Brain pericyte (primary cell): ENCODE measurements at regions not wholly inside any gene's neighbourhood (a gene's known extent, or its start where the extent isn't known, plus 50 kb on each side); places are given as distances from the start of the nearest gene placed in this dataset.
"Not testable (repeated sequence)": the region's sequence is repeated elsewhere in the genome, so short reads cannot be mapped to it uniquely, and the experiment has no call there.

Experiments
- DNase-seq: peaks from one replicate; pipeline ENCODE4 v3.0.0-alpha.2; 2012; ENCODE audit warnings: low read depth, low spot score

- DNase-seq: no peak
Measured at GRCh38 chr14:22255017-22255950, 333.7 kb downstream of the DAD1 start.

DNA sequence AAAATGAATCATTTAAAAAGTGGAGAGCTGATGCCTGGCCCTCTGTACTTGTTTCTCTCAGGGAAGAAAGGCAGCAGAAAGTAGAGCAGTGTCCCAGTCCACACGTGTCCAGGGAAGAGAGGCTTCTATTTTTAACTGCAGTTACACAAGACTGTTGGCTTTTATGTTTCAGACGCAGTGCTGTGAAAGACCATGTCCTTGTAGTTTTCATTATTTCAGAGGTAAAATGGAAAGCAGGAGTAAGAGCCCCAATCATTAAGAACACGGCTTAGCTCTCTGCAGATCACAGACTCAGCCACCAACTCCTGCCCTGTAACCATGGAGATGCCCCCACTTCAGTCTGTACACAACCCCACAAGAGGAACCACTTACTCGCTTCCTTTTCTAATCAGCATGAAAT, 336.3 kb downstream of the DAD1 start:
- no peak for DNase-seq

GRCh38 chr14:22251090-22251489, 337.9 kb downstream of the DAD1 start:
- no peak for DNase-seq

- no peak for DNase-seq
Measured at GRCh38 chr14:22249770-22250169, 339.3 kb downstream of the DAD1 start.

- no peak for DNase-seq
Measured at GRCh38 chr14:22243971-22244581, 344.9 kb downstream of the DAD1 start.

DNA sequence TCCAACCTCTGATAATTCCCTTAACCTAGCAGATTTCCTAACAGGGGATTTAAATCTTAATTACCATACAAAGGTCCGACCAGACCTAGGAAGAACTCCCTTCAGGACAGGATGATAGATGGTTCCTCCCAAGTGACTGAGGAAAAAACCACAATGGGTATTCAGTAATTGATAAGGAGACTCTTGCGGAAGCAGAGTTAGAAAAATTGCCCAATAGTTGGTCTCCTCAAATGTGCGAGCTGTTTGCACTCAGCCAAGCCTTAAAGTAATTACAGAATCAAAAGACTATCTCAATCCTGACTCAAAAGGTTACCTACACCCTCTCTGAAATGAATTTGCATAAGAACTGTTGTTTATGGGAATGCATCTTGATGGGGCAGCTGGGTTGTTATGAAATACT, 350.7 kb downstream of the DAD1 start:
- DNase-seq: not testable (repeated sequence)

DNA sequence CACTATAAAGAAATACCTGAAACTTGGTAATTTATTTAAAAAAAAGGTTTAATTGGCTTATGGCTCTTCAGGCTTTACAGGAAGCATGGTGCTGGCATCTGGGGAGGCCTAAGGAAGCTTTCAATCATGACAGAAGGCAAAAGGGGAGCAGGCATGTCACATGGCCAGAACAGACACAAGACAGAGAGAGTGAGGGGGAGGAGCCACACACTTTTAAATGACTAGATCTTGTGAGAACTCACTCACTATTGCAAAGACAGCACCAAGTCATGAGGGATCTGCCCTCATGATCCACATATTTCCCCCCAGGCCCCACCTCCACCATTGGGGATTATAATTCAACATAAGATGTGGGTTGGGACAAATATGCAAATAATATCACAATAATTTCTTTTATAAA, 355.6 kb downstream of the DAD1 start:
- no peak for DNase-seq

GRCh38 chr14:22232933-22233332, 356.1 kb downstream of the DAD1 start:
- DNase-seq: no peak

DNA sequence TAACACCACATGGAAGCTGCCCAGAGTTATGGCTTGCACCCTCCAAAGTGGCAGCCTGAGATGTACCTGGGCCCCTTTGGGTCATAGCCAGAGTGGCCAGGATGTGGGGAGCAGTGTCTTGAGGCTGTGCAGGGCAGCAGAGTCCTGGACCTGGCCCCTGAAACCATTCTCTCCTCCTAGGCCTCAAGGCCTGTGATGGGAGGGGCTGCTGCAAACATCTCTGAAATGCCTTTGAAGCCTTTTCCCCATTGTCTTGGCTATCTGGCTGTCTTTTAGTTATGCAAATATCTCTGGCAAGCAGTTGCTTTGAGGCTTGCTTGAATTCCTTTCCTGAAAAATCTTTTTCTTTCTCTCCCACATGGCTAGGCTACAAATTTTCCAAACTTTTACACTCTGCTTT, 356.5 kb downstream of the DAD1 start:
- DNase-seq: no peak

- DNase-seq: no peak
Measured at GRCh38 chr14:22231018-22231417, 358.0 kb downstream of the DAD1 start.

DNA sequence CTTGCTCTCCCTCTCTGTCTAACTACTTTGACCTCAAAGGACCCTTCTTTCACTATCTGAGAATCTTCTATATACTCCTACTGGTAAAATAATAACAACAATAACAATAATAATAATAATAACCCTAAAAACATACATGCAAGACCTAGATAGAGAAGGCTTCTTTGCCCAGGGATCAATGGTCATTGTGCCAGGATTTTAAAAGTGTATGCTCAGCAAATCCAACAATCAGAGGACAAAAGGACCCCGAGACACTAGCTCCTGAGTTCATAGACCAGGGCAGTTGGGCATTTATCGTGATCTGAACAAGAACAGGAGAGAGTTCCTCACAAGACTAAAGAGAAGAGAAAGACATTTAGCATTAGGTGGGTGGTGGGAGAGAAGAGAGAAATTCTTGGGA, 358.5 kb downstream of the DAD1 start:
- no peak for DNase-seq

- DNase-seq: no peak
Measured at GRCh38 chr14:22227084-22227483, 361.9 kb downstream of the DAD1 start.

DNA sequence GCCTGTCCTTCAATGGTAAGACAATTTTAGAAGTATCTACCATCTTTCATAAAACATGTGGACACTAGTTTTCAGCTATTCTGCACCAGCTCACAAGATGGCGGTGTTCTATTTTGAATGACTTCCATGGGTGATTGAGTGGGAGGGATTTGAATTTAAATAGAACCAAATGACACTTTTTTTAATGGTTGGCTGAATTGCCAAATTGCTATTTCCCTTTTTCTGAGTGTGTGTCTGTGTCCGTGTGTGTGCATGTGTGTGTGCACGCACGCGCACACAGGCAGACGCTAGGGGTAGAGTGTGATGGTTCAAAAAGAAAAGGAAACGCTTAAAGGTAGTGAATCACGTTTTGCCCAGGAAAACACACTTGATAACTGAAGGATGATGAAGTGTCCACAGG, 362.6 kb downstream of the DAD1 start:
- DNase-seq: no peak

GRCh38 chr14:22225516-22226140, 363.4 kb downstream of the DAD1 start:
- no peak for DNase-seq

DNA sequence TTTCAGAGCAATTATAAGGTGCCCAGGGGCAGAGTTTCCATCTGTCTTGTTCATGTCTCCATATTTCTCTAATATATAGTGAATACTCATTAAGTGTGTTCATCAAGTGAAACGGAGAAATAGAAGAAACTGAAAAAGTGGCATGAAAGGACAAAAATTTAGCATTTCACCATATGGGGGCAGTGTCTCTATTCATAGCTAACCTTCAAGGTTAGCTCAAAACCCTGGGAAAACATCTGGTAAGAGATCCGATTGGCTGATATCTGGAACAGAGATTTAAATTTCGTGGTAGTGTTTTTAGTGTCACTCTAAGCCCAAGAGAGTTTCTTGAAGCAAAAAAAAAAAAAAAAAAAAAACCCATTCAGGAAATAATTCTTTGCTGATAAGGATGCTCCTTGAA, 367.5 kb downstream of the DAD1 start:
- no peak for DNase-seq

DNA sequence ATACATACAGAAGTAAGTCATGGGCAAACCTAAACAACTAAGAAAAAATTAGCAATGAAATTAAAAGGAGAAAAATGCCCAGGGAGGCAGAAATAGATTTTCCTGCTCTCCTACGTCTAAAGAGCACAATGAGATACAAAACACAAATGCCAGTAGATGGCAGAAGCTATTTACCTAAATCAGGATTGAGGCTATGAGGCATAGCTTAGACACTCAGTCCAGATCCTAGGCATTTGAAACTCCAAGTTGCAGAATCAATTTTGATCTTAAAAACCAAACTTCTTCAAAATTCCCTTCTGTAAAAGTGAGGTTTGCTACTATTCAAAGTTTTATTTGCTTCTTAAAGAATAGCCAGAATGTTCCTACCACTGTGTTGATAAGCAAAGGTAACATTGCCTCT, 368.6 kb downstream of the DAD1 start:
- no peak for DNase-seq

- DNase-seq: no peak
Measured at GRCh38 chr14:22218728-22219127, 370.3 kb downstream of the DAD1 start.

- no peak for DNase-seq
Measured at GRCh38 chr14:22213120-22213519, 375.9 kb downstream of the DAD1 start.

DNA sequence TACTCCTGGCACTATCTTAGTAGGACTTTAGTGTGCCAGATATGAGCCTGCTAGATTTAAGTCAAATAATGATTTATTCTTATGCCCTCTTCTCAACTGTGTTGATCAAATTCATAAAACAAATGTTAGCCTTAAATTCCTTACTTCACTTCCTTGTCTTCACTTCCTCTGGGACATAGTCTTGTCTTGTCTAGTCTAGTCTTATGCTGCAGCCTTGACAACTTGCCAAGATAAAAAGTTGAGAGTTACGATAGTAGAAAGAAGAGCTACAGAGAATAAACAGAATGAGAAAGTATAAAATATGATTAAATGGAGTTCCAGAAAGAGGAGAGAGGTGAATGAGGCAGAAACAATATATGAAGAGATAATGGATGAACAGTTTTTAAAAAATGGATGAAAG, 378.1 kb downstream of the DAD1 start:
- no peak for DNase-seq

DNA sequence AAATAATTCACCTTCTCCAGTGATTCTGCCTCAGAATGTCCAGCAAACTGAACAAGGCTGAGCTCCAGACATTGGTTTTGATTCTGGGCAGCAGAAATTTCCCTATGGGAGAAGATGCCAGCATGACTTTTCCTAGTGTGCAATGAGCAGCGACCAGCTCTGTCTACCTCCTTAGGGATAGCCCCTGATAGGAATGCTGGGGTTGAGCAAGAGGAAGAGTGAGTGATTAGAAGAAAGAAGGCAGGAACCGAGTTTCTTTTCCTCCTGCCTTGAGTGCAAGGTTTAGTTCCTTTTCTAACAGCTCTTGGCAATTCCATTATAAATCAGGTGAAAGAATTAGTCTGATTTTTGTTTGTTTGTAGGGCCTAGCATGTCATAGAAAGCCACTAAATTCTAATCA, 379.0 kb downstream of the DAD1 start:
- no peak for DNase-seq

- no peak for DNase-seq
Measured at GRCh38 chr14:22203036-22203435, 386.0 kb downstream of the DAD1 start.

GRCh38 chr14:22202313-22202712, 386.7 kb downstream of the DAD1 start:
- no peak for DNase-seq
